ENCODE measurements at regions not wholly inside any gene's neighbourhood (a gene's known extent, or its start where the extent isn't known, plus 50 kb on each side); places are given as distances from the start of the nearest gene placed in this dataset.

DNA sequence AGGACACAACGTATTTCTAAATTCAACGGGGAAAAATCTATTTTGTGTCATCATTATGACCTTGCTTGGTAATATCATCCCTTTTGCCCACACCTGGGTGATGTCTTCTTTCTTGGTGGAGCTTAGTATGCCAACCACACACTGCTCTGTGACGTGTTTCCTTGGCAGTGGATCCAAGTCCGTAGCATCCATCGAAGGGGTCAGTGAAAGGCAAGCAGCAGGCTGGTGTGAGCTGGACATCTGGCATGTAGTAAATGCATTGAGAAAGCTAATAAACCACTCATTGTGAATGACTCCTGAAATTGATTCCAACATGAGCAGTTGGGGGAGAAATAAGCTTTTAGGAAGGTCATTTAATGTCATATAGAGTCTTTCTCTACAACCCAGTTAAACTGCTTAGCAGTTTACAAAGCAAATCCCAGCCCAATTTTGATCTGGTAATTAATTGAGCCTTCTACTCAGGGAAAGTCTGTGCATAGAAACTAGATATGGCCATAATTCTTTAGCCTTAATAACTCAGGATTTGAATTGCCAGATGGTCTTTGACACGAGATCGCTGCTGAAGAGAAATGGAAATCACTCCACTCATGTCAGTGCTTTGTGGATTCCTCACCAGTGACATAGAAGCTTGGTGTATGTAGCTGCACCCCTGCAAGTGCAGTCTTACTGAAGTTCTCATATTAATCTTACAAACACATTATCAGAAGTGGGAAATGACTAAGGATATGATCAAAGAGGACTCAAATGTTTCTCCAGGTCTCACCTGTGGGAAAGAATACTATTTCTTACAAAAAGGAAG, 494.8 kb downstream of the CMPK2 start:
- Histone ChIP-seq H3K4me1 (ENCODE audit: control insufficient read depth, insufficient read depth, low read length, poor library complexity, severe bottlenecking) (no peaks in the 10 kb centered on the region), H3K9me3 (ENCODE audit: control insufficient read depth, low read length) (no peaks in the 10 kb centered on the region), H3K36me3 (ENCODE audit: control insufficient read depth, insufficient read depth, low read length) (no peaks in the 10 kb centered on the region), H3K27me3 (replicated peaks; ENCODE audit: control insufficient read depth, insufficient read depth, low read length, poor library complexity, severe bottlenecking) (no peaks in the 10 kb centered on the region), H3K4me3 (ENCODE audit: insufficient read depth, low read depth, low read length, poor library complexity, severe bottlenecking) (no peak overlapping the region), H3K27ac (ENCODE audit: insufficient read depth, low read length, poor library complexity, severe bottlenecking) (no peak overlapping the region)
- no peak for DNase-seq

DNA sequence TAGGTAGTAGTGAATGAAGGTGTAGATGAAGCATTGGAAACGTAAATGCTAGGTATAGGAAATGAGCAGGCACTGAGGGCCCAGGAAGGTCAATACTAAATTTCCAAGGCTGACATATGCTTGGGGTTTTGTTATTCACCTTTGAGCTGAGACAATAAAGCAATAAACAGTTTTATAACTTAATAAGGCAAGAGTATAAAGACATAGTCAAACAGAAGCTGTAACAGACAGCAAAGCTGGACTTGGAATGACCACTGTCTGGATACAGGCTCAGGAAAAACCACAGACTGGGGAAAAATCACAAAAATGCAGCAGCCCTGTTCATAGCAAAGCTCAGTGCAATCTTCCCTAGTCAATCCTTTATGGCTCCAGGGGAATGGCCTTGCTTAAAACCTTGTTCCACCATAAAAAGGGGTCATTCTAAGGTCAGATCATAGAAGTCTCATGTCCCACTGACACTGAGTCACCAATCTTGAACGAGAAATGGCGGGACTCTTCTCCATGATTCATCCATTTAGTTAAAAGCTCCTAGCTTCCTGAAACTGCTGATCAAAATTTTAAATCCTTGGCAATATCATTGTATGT, 493.3 kb downstream of the CMPK2 start:
- DNase-seq, result no peak
- Histone ChIP-seq H3K27me3 (replicated peaks; ENCODE audit: control insufficient read depth, insufficient read depth, low read length, poor library complexity, severe bottlenecking) (no peaks in the 10 kb centered on the region), H3K27ac (ENCODE audit: insufficient read depth, low read length, poor library complexity, severe bottlenecking) (no peak overlapping the region), H3K9me3 (ENCODE audit: control insufficient read depth, low read length) (no peaks in the 10 kb centered on the region), H3K36me3 (ENCODE audit: control insufficient read depth, insufficient read depth, low read length) (no peaks in the 10 kb centered on the region), H3K4me3 (ENCODE audit: insufficient read depth, low read depth, low read length, poor library complexity, severe bottlenecking) (no peak overlapping the region), H3K4me1 (ENCODE audit: control insufficient read depth, insufficient read depth, low read length, poor library complexity, severe bottlenecking) (no peaks in the 10 kb centered on the region)

DNA sequence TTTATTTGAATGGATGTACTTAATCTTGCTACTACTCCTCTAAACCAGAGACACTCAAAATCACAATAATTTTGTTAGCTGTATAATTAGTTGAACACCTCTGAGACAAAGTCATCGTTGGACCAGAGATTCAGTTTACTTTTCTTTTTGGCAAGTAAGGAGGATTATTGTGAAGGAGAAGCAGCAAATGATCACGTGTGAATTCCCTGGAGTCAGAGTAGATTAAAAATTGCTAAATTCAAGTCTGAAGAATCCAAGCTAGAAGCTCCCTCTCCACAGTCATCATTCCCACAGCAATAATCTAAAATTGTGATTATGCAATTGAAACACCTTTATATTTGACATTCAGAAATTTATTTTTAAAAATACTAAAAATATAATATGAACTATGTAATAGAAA, 484.4 kb downstream of the CMPK2 start:
- no peaks in the 10 kb centered on the region for H3K27me3 ChIP-seq (replicated peaks; ENCODE audit: control insufficient read depth, insufficient read depth, low read length, poor library complexity, severe bottlenecking)
- no peak overlapping the region for H3K27ac ChIP-seq (ENCODE audit: insufficient read depth, low read length, poor library complexity, severe bottlenecking)
- DNase-seq, result no peak
- H3K9me3 ChIP-seq (ENCODE audit: control insufficient read depth, low read length), result no peaks in the 10 kb centered on the region
- no peaks in the 10 kb centered on the region for H3K4me1 ChIP-seq (ENCODE audit: control insufficient read depth, insufficient read depth, low read length, poor library complexity, severe bottlenecking)
- H3K36me3 ChIP-seq (ENCODE audit: control insufficient read depth, insufficient read depth, low read length), result no peaks in the 10 kb centered on the region
- no peak overlapping the region for H3K4me3 ChIP-seq (ENCODE audit: insufficient read depth, low read depth, low read length, poor library complexity, severe bottlenecking)

DNA sequence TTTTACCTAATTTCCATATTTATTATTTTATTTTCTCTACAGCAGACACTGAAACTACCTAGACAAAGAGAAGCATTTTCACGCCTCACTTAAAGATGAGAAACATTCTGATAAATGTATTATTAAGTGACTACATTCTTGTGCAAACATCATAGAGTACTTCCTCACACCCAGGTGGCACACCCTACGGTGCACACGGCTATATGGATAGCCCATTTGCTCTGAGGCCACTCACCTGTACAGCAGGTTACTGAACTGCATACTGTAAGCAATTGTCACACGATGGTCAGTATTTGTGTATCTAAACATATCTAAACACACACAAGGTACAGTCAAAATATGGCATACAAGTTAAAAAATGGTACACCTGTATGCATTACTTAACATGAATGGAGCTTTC, 481.4 kb downstream of the CMPK2 start:
- Histone ChIP-seq H3K9me3 (ENCODE audit: control insufficient read depth, low read length) (no peaks in the 10 kb centered on the region), H3K36me3 (ENCODE audit: control insufficient read depth, insufficient read depth, low read length) (no peaks in the 10 kb centered on the region), H3K4me3 (ENCODE audit: insufficient read depth, low read depth, low read length, poor library complexity, severe bottlenecking) (no peak overlapping the region), H3K4me1 (ENCODE audit: control insufficient read depth, insufficient read depth, low read length, poor library complexity, severe bottlenecking) (no peaks in the 10 kb centered on the region), H3K27me3 (replicated peaks; ENCODE audit: control insufficient read depth, insufficient read depth, low read length, poor library complexity, severe bottlenecking) (no peaks in the 10 kb centered on the region), H3K27ac (ENCODE audit: insufficient read depth, low read length, poor library complexity, severe bottlenecking) (no peak overlapping the region)
- DNase-seq, result no peak

DNA sequence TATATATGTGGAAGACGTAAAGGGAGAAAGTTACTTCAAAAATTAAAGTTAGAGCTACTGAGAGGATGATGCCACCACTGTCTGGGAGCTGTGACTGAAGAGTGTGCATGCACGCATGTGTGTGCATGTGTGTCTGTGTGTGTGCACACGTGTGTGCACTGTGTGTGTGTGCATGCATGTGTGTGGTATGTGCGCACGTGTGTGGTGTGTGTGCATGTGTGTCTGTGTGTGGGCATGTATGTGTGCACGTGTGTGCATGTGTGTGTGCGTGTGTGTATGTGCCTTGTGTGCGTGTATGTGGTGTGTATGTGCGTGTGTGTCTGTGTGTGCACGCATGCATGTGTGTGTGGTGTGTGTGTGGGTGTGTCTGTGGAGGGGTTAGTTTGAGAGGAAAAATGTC, 473.4 kb downstream of the CMPK2 start:
- no peaks in the 10 kb centered on the region for H3K27me3 ChIP-seq (replicated peaks; ENCODE audit: control insufficient read depth, insufficient read depth, low read length, poor library complexity, severe bottlenecking)
- no peak for DNase-seq
- no peaks in the 10 kb centered on the region for H3K9me3 ChIP-seq (ENCODE audit: control insufficient read depth, low read length)
- no peak overlapping the region for H3K4me3 ChIP-seq (ENCODE audit: insufficient read depth, low read depth, low read length, poor library complexity, severe bottlenecking)
- no peaks in the 10 kb centered on the region for H3K36me3 ChIP-seq (ENCODE audit: control insufficient read depth, insufficient read depth, low read length)
- H3K4me1 ChIP-seq (ENCODE audit: control insufficient read depth, insufficient read depth, low read length, poor library complexity, severe bottlenecking), result no peaks in the 10 kb centered on the region
- H3K27ac ChIP-seq (ENCODE audit: insufficient read depth, low read length, poor library complexity, severe bottlenecking), result no peak overlapping the region

DNA sequence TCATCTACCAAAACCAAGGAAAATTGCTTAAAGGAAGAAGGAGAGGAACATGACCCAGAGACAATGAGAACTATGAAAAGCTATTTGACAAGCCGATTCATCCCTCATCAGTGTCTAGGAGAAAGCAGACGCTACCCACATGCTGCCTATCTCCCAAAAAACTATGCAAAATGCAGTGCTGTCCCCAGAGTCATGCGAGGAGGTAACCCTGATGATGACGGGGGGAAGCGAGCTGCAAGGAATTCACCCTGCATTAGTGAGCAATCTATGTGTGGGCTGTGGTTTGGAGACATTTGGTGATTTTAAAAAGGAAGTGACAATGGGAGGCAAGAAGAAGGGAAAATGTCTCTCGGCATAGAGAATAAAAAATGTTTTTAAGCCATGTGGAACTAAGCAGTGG, 472.7 kb downstream of the CMPK2 start:
- no peaks in the 10 kb centered on the region for H3K4me1 ChIP-seq (ENCODE audit: control insufficient read depth, insufficient read depth, low read length, poor library complexity, severe bottlenecking)
- no peak for DNase-seq
- no peaks in the 10 kb centered on the region for H3K27me3 ChIP-seq (replicated peaks; ENCODE audit: control insufficient read depth, insufficient read depth, low read length, poor library complexity, severe bottlenecking)
- H3K27ac ChIP-seq (ENCODE audit: insufficient read depth, low read length, poor library complexity, severe bottlenecking), result no peak overlapping the region
- H3K4me3 ChIP-seq (ENCODE audit: insufficient read depth, low read depth, low read length, poor library complexity, severe bottlenecking), result no peak overlapping the region
- H3K36me3 ChIP-seq (ENCODE audit: control insufficient read depth, insufficient read depth, low read length), result no peaks in the 10 kb centered on the region
- no peaks in the 10 kb centered on the region for H3K9me3 ChIP-seq (ENCODE audit: control insufficient read depth, low read length)

DNA sequence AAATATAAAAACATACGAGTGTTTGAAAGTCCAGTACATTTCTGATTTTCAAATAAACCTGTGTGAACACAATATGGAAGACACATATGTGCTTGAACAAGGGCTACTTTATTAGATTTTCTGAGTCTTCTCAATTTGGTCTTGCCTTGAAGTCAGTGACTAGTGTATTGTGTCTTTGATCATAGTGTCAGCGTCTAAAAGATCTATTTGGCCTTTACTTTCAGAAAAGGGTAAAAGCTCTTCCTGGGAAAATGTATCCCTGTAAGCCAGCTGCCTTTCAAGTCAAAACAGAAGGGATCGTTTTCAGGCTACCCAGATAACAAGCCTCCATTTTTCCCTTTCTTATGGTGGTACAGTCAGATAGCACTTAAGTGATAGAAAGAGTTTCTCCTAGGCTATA, 471.9 kb downstream of the CMPK2 start:
- no peak overlapping the region for H3K4me3 ChIP-seq (ENCODE audit: insufficient read depth, low read depth, low read length, poor library complexity, severe bottlenecking)
- no peak for DNase-seq
- no peaks in the 10 kb centered on the region for H3K27me3 ChIP-seq (replicated peaks; ENCODE audit: control insufficient read depth, insufficient read depth, low read length, poor library complexity, severe bottlenecking)
- no peaks in the 10 kb centered on the region for H3K4me1 ChIP-seq (ENCODE audit: control insufficient read depth, insufficient read depth, low read length, poor library complexity, severe bottlenecking)
- no peak overlapping the region for H3K27ac ChIP-seq (ENCODE audit: insufficient read depth, low read length, poor library complexity, severe bottlenecking)
- no peaks in the 10 kb centered on the region for H3K36me3 ChIP-seq (ENCODE audit: control insufficient read depth, insufficient read depth, low read length)
- H3K9me3 ChIP-seq (ENCODE audit: control insufficient read depth, low read length), result no peaks in the 10 kb centered on the region

DNA sequence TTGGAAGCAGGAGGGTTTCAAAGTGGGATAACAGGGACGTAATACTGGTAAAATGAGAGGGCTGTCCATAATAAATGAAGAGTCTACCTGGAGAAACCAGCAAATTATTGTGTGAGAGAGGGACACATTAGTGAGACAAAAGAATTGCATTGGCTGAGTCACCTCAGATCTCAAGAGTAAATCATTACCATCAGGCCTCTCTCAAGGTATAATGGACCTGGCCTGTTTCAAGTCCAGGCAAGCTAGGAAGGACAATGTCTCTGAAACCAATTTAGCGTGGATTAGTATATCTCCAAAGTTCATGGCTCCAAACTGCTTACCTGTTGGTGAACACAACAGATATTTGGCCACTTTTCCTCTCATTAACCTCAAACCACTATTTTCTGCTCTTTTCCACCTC, 471.4 kb downstream of the CMPK2 start:
- no peak overlapping the region for H3K27ac ChIP-seq (ENCODE audit: insufficient read depth, low read length, poor library complexity, severe bottlenecking)
- H3K4me1 ChIP-seq (ENCODE audit: control insufficient read depth, insufficient read depth, low read length, poor library complexity, severe bottlenecking), result no peaks in the 10 kb centered on the region
- H3K36me3 ChIP-seq (ENCODE audit: control insufficient read depth, insufficient read depth, low read length), result no peaks in the 10 kb centered on the region
- H3K27me3 ChIP-seq (replicated peaks; ENCODE audit: control insufficient read depth, insufficient read depth, low read length, poor library complexity, severe bottlenecking), result no peaks in the 10 kb centered on the region
- no peak for DNase-seq
- no peak overlapping the region for H3K4me3 ChIP-seq (ENCODE audit: insufficient read depth, low read depth, low read length, poor library complexity, severe bottlenecking)
- no peaks in the 10 kb centered on the region for H3K9me3 ChIP-seq (ENCODE audit: control insufficient read depth, low read length)

DNA sequence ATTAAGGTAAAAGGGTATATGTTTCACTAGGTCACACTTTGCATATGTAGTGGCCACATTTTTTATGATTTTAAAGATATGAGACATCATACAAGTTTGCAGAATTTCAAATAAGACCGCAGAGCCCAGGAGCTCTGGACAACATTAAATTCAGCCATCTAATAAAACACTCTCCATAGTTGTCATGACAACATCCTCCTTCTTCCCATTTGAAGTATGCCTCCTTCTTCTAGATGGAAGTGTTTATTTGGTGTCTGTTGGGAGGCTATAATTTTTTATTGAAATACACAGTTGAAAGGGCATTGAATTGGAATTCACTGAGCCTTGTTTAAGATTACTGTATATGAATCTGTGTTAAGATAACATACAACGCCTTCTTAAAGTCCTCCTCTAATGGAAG, 467.3 kb downstream of the CMPK2 start:
- no peak overlapping the region for H3K27ac ChIP-seq (ENCODE audit: insufficient read depth, low read length, poor library complexity, severe bottlenecking)
- DNase-seq, result no peak
- no peaks in the 10 kb centered on the region for H3K4me1 ChIP-seq (ENCODE audit: control insufficient read depth, insufficient read depth, low read length, poor library complexity, severe bottlenecking)
- no peak overlapping the region for H3K4me3 ChIP-seq (ENCODE audit: insufficient read depth, low read depth, low read length, poor library complexity, severe bottlenecking)
- no peaks in the 10 kb centered on the region for H3K9me3 ChIP-seq (ENCODE audit: control insufficient read depth, low read length)
- no peaks in the 10 kb centered on the region for H3K36me3 ChIP-seq (ENCODE audit: control insufficient read depth, insufficient read depth, low read length)
- no peaks in the 10 kb centered on the region for H3K27me3 ChIP-seq (replicated peaks; ENCODE audit: control insufficient read depth, insufficient read depth, low read length, poor library complexity, severe bottlenecking)

DNA sequence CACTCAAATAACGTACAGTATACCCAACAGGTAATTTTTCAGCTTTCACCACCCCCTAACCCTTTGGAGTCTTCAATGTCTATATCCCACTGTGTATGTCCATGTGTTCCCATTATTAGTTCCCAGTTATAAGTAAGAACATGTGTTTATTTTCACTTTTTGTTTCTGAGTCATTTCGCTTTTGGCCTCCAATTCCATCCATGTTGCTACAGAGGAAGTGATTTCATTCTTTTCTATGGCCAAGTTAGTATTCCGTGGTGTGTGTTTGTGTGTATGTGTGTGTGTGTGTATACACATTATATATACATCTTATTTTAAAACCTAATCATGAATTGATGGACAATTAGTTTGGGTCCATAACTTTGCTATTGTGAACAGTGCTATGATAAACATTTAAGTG, 464.4 kb downstream of the CMPK2 start:
- Histone ChIP-seq H3K4me1 (ENCODE audit: control insufficient read depth, insufficient read depth, low read length, poor library complexity, severe bottlenecking) (no peaks in the 10 kb centered on the region), H3K4me3 (ENCODE audit: insufficient read depth, low read depth, low read length, poor library complexity, severe bottlenecking) (no peak overlapping the region), H3K36me3 (ENCODE audit: control insufficient read depth, insufficient read depth, low read length) (no peaks in the 10 kb centered on the region), H3K9me3 (ENCODE audit: control insufficient read depth, low read length) (no peaks in the 10 kb centered on the region), H3K27me3 (replicated peaks; ENCODE audit: control insufficient read depth, insufficient read depth, low read length, poor library complexity, severe bottlenecking) (no peaks in the 10 kb centered on the region), H3K27ac (ENCODE audit: insufficient read depth, low read length, poor library complexity, severe bottlenecking) (no peak overlapping the region)
- no peak for DNase-seq

Measured in effector memory CD4-positive, alpha-beta T cell (primary cell).